ENCODE measurements at regions not wholly inside any gene's neighbourhood (a gene's known extent, or its start where the extent isn't known, plus 50 kb on each side); places are given as distances from the start of the nearest gene placed in this dataset.
"Not testable (repeated sequence)": the region's sequence is repeated elsewhere in the genome, so short reads cannot be mapped to it uniquely, and the experiment has no call there.

DNA sequence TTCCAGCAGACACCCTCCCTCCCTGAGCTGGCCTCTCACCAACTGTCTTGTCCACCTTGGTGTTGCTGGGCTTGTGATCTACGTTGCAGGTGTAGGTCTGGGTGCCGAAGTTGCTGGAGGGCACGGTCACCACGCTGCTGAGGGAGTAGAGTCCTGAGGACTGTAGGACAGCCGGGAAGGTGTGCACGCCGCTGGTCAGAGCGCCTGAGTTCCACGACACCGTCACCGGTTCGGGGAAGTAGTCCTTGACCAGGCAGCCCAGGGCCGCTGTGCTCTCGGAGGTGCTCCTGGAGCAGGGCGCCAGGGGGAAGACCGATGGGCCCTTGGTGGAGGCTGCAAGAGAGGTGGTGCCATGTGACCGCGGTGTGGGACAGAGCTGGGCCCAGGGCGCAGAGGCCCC, 118.1 kb downstream of the TMEM121 start:
- TF ChIP-seq EZH2phosphoT487 (IDR thresholded peaks at IDR 0.05; ENCODE audit: borderline replicate concordance, low read length); EZH2 (IDR thresholded peaks at IDR 0.05; ENCODE audit: low read length, unreplicated experiment): not testable (repeated sequence)
- TF ChIP-seq, protein P1, sequence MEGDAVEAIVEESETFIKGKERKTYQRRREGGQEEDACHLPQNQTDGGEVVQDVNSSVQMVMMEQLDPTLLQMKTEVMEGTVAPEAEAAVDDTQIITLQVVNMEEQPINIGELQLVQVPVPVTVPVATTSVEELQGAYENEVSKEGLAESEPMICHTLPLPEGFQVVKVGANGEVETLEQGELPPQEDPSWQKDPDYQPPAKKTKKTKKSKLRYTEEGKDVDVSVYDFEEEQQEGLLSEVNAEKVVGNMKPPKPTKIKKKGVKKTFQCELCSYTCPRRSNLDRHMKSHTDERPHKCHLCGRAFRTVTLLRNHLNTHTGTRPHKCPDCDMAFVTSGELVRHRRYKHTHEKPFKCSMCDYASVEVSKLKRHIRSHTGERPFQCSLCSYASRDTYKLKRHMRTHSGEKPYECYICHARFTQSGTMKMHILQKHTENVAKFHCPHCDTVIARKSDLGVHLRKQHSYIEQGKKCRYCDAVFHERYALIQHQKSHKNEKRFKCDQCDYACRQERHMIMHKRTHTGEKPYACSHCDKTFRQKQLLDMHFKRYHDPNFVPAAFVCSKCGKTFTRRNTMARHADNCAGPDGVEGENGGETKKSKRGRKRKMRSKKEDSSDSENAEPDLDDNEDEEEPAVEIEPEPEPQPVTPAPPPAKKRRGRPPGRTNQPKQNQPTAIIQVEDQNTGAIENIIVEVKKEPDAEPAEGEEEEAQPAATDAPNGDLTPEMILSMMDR (conservative IDR thresholded peaks at IDR 0.05; ENCODE audit: low read depth, low read length): not testable (repeated sequence)
